AG08395 (cell line): ENCODE measurements at regions not wholly inside any gene's neighbourhood (a gene's known extent, or its start where the extent isn't known, plus 50 kb on each side); places are given as distances from the start of the nearest gene placed in this dataset.

Experiments
- DNase-seq: peaks from one replicate; pipeline ENCODE4 v3.0.0; 2012; ENCODE audit warnings: mixed read lengths, low spot score

DNA sequence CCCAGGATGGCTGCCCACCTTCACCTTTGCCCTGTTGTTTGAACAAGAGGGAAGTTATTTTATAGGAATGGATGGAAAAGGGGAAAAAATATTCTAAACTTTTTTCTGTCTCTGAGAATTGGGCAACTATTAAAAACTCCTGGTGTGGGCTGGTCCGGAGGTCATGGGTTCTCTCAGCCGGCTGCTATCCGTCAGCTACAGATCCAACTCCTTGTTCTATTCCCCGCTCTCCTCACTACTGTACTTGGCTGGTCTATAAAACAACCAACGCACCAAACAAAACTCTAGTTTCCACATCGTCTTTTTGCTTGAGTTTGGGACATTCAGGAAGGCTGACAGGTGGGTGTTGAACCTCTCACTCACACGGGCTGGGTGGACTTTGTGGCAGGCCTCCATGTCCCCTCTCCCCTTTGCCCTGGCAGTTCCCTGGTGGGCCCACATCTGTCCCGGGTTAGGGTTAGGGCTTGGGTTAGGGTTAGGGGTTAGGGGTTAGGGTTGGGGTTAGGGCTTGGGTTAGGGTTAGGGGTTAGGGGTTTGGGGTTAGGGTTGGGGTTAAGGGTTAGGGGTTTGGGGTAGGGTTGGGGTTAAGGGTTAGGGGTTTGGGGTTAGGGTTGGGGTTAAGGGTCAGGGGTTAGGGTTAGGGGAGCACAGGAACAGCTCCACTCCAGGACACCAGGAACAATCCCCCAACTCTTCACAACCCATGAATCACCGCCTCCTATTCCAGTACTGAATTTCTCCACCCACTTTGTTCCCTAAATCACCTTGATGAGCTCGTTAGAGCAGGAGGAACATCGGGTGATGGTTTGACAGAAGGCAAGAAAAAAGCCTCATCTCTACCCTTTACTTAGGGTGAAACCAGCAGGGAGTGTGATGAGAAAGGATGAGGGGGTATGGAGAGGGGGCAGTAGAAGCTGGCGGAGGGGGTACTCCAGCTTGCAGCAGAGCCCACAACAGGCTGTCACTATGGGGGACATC is 302.1 kb upstream of the IRX4 start:
- DNase-seq: no peak

DNA sequence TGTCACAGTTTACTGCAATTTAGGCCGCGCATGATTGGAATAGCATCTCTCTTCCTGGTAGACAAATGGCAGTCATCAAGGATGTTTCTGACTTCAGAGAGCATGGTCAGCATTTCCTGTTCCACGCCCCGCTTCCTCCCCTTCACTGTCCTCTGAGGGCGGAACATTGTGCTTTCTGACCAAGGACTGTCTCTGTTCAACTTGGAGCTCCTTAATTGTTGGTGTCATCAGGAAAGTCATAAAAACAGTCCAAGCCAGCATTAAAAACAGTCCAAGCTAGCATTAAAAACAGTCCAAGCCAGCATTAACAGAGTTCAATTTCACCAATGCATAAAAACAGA is 301.3 kb upstream of the IRX4 start:
- no peak for DNase-seq

DNA sequence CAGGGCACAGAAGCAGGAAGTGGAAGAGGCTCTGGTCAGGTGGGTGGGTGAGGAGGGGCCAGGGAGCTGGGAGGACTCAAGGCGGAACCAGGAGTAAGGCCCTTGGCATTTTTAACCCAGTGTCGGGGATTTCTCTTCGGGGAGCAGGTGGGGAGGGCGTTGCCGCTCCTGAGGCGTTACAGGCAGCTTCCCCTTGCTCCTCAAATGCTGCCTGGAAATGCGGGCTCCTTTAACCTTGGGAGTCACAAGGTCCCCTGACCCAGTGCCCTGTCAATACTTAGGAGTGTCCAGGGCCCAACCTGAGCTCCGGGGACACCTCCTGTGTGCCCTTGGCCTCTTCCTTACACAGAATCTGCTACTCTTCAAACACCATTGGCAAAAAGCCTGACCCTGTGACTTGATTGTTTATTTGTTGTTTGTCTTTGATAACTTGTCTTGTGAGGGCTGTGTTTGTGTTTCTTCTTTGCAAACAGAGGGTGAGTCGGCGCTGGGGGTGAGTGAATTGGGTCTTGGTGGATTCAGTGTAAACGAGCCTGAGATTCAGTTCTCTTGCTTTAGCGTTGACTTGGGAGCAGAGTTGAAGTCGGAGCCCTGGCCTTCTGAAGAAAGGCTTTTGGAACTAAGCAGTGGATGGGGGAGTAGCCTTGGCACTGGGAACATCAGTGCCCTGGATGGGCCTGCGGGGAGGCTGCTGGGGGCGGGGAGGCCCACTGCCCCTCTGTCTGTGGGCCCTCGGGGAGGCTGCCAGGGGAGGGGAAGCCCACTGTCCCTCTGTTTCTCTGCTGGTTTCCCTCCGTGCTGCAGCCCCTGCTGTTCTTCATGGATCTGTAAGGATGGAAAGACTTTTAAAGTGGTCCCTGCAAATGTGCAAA is 300.7 kb upstream of the IRX4 start:
- no peak for DNase-seq

DNA sequence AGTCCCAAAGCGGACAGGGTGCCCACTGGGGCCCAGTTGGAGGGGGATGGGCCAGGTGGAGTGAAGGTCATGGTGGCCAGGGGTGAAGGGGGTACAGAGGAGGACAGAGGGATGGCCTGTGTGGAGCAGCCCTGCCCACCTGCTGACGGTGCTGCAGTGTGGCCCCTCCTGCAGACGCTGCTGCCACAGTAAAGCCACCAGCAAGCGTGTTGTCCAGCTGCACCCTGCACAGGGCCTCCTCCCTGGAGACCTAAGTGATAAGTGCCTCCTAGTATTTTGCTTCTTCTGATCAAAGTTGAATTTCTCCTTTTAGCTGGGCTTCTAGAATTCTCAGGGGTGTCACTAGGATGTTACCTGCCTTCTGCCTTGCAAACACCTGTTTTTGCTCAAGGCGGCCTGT is 299.3 kb upstream of the IRX4 start:
- no peak for DNase-seq

DNA sequence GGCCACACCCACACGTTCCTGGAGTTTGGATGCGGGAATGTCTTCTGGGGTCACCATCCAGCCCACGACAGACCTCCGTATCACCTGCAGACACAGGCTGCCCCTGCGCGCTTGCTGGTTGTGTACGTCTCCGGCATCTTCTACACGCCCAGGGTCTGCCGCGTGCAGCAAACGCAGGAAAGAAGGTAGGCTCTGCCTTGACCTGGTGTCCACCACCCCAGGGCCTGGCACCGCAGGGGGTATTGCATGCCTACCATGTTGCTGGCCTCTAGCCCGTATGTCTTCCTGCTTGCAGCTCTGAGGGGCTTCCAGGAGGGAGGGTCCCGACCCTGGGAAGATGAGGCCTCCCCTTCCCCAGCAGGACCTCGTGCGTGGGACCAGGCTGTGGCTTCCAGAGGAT is 298.8 kb upstream of the IRX4 start:
- DNase-seq: no peak

DNA sequence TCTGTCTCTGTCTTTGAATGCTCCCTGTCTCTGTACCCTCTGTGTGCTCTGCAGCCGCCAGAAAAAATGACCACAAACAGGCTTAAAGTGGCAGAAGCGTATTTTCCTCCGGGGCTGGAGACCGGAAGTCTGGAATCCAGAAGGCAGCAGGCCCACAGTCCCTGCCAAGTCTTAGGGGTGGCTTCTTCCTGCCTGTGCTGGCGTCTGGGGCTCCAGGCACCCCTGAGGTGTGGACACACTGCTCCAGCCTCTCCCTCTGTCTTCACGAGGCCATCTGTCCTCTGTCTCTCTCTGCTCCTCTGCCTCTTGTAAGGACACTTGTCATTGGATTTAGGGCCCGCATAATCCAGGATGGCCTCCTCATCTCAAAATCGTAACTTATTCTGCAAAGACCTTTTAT is 298.4 kb upstream of the IRX4 start:
- no peak for DNase-seq

DNA sequence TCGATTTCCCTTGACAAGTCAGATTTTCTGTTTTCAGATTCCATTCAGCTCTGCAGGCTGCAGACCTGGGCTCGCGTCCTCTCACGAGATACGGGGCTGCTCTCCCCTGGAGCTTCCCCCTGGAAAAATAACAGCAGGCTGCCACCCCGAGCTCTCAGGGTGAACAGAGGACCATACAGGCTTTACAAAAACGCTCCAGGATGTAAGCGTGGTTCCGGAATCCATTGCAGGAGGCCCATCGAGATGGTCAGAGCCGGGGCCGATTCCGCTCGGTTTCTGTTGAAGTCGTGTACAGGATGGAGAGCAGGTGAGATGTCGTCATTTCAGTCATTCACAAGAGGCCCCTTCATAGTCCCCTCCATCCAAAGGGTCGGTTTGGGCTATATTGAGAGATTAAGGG is 297.7 kb upstream of the IRX4 start:
- no peak for DNase-seq

DNA sequence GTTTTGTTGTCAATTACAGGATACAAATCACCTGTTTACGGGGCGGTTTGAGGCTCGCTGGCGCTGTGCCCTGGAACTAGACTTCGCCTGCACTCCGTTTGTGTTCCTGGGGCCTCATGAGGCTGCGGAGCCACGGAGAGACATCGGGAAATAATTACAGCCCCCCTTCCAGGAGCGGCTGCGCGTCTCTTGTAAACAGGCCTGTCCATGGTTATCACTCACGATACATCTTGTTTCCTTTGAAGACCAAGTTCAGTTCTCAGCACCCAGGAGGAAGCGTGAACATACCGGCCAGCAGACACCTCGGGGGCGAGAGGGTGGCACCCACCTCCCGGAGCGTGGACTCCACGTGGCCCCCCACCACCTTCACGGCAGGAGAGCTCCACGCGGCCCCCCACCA is 297.1 kb upstream of the IRX4 start:
- DNase-seq: no peak

DNA sequence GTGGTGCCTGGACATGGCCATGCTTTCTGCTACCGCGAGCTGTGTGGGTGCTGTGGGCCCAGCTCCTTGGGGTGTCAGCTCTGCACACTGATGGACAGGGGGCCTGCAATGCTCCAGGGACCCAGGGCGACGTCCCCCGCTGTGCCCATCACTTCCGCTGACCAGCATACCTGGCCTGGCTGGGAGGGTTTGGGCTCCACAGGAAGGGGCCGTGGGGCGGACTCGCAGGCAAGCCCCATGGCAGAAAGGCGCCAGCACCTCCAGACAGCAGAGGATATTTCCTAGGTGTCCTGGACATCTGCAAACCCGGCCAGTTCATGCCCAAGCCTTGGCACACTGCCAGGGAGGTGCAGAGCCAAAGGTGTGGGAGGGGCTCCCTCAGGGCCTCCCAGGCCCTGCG is 295.8 kb upstream of the IRX4 start:
- DNase-seq: no peak

DNA sequence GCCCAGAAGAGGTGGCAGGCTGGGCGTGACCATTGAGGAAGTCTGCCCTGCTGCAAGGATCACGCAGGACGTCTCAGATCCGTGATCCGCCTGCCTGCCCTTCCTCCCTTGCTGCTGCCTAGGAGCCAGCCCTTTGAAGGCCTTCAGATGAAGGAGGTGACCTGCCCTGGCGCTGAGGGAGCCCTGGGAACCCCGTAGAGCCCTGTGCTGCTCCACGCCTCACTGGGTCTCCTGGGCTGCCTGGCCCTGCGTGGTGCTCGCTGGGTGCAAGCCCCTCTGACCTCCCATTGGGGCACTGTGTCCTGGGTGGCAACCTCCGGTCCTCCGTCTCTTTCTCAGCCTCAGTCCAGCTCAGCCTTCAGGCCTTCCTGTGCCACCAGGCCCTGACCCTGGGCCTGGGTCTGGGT is 295.3 kb upstream of the IRX4 start:
- DNase-seq: no peak

DNA sequence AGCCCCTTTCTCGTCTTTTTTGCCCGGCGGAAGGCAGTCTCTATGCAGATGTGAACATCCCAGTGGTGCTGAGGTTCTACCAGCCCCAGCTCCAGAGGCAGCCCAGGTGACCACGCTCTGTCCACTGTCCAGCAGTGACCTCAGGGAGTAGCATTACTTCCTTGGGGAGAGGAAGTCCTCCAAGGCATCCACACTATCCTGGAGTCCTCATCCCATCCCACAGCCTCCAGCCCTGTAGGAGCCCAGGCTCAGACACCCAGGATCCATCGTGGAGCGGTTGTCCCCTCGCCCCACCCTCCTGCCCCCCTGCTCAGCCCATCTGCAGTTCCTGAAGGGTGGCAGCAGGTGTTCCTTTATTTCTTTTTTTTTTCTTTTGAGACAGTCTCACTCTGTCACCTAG is 294.5 kb upstream of the IRX4 start:
- no peak for DNase-seq

DNA sequence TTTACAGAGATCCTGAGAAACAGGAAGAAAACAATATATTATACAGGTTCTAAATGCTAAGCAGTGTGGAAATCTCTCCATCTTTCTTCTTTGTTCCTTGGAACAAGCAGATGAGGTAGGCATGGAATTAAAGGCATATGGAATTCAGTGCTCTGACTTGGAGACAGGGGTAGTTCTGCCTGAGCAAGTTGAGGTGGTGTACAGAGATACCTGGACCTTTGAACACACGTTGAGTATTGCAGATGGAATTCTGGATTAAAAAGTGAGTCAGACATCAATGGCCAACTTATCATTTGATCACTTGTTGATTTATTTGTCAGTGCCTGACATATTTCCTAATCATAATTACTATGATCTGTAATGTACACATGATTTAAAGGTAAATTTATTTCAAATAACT is 293.9 kb upstream of the IRX4 start:
- DNase-seq: no peak

DNA sequence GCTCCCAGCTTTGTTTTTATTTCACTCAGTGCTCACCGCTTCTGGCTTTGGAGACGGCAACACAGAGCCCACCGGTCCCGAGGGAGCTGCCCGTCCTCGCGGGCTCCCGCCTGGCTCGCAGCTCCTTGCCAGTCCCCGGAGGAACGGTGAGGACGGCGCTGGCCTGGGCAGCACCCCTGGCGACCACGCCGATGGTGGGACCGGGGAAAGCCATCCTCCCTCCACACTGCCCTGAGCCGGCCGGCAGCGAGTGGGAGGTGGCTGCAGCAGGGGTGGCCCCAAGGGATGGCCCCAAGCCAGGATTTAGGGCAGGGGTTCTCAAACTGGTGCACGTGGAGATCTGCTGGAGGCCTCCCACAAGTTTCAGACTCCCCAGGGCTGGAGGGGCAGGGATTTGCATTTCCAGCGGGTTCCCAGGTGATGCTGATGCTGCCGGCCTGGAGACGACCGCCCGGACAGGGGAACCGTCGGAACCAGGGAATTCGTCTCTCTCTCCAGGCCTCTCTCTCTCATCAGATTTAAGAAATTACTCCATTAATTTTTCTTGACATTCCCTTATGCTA is 293.2 kb upstream of the IRX4 start:
- no peak for DNase-seq

DNA sequence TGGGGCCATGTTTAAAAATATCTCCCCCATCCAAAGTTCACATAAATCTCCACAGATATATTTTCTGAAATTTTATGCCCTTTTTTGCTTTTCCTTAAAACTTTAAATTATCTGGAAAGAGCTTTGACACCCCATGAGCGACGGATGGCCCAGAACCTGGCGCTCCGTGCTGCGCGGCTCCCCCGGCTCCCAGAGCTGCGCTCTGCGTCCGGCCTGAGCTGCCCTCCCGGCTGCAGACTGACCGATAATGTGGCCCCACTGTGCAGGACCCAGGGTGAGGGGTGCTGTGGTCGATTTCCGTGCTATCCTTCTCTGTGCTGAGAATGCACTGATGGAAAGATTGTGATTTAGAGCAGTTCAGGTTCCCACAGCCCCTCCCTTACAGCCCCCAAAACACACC is 292.3 kb upstream of the IRX4 start:
- DNase-seq: no peak

DNA sequence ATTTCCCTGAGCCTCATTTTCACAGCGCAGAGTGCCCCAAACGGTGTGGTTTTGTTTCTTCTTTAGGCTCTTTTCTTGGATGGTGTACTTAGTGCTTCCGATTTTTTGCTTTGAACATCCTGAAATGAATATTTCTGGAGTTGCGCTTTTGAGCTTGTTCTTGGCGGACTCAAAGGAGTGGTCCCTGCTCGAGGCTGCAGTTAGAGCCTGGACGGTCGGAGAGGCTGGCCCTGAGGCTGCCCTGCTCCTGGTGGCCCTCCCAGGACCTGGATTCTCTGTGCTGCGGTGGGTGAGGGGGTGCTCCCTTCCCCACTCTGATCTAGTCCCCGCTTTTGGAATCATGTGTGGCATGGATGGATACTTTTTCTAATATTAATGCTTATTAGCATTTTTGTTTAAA is 291.8 kb upstream of the IRX4 start:
- no peak for DNase-seq

DNA sequence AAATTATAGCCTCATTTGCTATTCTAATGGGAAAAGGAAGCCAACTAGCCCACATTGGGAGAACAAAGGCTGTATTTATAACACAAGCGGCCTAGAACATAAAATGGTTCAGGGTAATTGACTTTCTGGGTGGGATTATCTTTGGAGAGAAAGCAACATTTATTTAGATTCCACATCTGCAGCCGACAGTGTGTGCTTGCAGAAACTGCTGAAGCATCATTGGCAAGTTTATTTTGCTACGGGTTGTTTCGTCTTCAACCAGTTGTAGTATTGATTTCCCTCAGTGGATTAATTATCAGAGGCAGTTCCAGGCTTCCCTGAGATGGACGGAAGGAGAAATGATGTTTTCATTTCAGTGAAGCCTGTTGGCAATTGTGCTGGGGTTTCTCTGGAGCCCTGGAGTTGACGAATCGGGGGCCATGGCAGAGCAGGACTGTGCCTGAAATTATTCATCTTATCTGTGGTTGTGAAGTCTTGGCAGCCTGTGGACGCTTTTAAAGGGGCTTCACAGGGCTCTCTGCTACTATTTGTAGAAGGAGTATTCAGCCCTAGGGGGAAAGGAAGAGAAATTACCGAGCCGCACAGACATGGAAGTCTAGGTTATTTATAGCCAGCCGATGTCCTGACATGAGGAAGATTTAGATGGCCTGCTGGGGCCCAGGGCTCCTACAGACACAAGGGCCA is 290.6 kb upstream of the IRX4 start:
- DNase-seq: no peak

DNA sequence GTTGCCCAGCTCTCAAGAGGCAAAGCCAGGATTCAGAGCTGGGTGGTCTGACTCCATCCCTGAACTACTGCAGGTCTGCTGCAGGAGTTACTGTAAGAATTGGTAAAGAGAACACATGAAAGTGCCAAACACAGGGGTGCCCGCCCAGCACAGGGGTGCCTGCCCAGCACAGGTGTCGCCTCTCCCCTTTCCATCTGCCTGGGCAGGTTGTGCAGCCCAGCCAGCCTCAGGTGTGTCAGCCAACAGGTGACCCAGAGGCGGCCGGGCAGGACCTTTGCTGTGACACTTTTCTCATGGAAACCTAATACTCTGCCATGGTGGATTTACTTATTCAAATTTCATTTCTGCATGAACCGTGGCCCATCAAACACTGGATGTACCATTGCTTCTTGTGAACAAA is 289.7 kb upstream of the IRX4 start:
- DNase-seq: no peak

DNA sequence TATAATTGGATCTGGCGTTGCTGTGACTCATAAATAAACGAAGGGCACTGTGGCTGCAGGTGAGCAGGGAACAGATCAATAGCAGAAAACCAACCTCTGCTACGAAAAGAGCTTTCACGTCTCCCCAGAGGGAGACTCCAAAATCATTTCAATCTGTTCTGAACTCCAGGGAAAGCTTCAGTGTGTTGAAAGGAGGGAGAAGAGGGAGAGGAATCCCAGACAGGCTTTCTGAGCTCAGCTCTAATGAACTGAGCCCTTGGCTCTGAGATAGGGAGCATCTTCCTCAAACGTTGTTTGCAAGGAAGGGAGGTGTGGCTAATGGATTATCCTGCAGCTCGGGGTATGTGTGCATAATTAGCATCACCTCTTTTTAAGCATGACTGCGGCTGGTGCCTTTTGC is 288.0 kb upstream of the IRX4 start:
- DNase-seq: no peak

DNA sequence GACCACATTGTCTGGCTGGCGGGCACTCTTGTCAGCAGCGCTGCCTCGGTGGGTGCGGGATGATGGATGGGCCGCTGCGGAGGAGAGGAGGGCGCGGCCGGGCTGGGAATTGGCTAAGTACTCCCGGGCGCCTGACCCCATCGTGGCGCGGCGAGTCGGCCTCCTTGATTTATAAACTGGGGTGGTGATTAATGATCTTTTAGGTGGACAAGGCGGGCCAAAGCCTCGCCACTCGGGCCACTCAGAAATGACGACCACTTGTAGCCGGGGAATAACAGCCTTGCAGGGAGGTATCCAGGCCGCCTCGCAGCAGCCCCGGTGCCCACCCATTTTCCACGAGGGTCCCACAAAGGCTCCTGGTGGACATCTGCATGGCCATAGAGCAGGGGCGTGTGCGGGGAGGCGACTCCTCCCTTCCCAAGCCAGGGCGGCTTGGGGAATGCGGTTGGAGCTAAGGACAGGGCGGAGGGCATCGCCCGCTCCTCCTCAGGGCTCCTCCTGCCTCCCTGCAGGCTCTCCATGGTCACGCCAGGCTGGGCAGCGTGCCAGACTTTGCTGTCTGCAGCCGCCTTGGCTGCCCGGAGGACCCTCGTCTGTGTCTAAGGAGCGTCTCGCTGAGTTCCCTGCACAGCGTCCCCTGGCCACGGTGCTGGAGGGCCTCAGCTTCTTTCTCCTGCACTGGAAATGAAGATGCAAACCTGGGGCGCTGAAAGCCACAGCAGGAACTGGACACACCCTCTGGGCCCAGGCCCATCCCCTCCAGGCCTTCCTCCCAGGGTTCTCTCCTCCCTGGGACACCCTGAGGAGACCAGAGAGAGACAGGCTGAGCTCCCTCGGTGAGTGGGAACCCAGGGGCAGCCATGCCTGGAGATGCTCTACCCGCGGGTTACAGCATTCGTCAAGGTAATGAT is 287.4 kb upstream of the IRX4 start:
- DNase-seq: no peak

DNA sequence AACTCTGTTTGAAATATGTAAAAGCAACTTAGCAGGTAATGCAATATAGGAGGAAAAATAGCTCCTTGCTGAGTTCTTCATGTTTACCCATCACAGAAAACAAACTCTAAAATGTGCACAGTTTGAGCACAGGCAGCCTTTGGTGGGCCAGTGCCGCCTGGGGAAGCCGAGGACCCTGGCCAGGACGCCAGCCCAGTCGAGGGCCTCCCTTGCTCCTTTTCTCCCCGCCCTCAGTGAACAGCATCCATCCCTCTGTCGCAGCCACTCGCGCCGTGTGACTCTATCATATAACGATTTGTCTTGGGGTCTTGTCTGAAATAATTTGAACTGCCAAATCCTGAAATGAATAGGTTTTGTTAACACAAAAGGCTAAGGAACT is 286.7 kb upstream of the IRX4 start:
- DNase-seq: no peak
